Bronchial epithelial cell (primary cell): ENCODE measurements at regions not wholly inside any gene's neighbourhood (a gene's known extent, or its start where the extent isn't known, plus 50 kb on each side); places are given as distances from the start of the nearest gene placed in this dataset.
A peak's percentile ranks its signal among the peaks of the same experiment; 100 is the strongest.

Source experiments
- DNase-seq: peaks from one replicate; pipeline ENCODE4 v3.0.0-alpha.2; 2010; ENCODE audit warnings: low read depth
- FAIRE-seq: peaks from 2 replicates; lab custom pipeline; 2011; peaks lifted over from hg19 to GRCh38; lab: Jason Lieb, UNC
- H3K27me3 ChIP-seq: 2 replicates; pipeline ENCODE4 v1.5.1; 2011; ENCODE audit warnings: low read length; ENCODE audit not compliant: control insufficient read depth, insufficient read depth
- H3K36me3 ChIP-seq: 2 replicates; pipeline ENCODE4 v1.5.1; 2011; ENCODE audit warnings: low read length; ENCODE audit not compliant: control insufficient read depth, insufficient read depth
- H3K4me3 ChIP-seq: 2 replicates; pipeline ENCODE4 v1.5.1; 2011; ENCODE audit warnings: mild to moderate bottlenecking, low read depth, low read length, control low read depth
- CTCF ChIP-seq: IDR thresholded peaks from 2 replicates; pipeline ENCODE4 v1.5.1; 2011; ENCODE audit warnings: mild to moderate bottlenecking, moderate library complexity, low read length, control low read depth, inconsistent platforms; ENCODE audit not compliant: insufficient read depth, severe bottlenecking

- Histone ChIP-seq H3K4me3 (no peak overlapping the region), H3K36me3 (no peaks in the 10 kb centered on the region), H3K27me3 (no peaks in the 10 kb centered on the region)
- no peak for TF ChIP-seq CTCF
- no peak for DNase-seq
- FAIRE-seq, result no peak
Observed at GRCh38 chr20:12372557-12372956, 454.9 kb downstream of the BTBD3 start.

GRCh38 chr20:12375967-12376366 lies 458.3 kb downstream of the BTBD3 start:
- FAIRE-seq (no peak), DNase-seq (no peak)
- no peak for TF ChIP-seq CTCF

DNA sequence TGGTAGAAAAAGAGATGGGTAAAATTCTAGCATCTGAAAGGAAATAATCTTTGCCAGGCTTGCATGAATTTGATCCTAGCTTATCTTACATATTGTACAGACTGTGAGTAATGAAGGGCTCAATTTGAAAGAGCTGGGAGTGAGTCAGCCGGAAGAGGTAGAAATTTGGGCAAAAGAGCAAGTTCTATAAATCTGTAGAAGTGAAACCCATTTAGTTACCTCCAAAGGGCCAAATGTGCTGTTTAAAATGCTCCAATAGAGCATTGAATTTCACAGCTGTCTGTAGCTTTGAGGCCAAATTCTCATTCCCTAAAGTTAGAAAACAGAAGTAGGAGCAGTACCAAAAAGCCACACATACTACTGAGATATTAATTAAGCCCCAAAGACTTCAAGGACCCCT lies 466.1 kb downstream of the BTBD3 start:
- Histone ChIP-seq H3K4me3 (no peak overlapping the region), H3K36me3 (no peaks in the 10 kb centered on the region), H3K27me3 (no peaks in the 10 kb centered on the region)
- DNase-seq (peak; percentile 20), FAIRE-seq (no peak)
- no peak for TF ChIP-seq CTCF

More at GRCh38 chr20:12375967-12376366, 458.3 kb downstream of the BTBD3 start:
- H3K36me3 ChIP-seq, result no peaks in the 10 kb centered on the region
- H3K27me3 ChIP-seq, result no peaks in the 10 kb centered on the region
- H3K4me3 ChIP-seq, result no peak overlapping the region

- H3K36me3 ChIP-seq, result no peaks in the 10 kb centered on the region
- TF ChIP-seq CTCF, result no peak
- no peak overlapping the region for H3K4me3 ChIP-seq
- no peaks in the 10 kb centered on the region for H3K27me3 ChIP-seq
- DNase-seq (no peak), FAIRE-seq (no peak)
Observed at GRCh38 chr20:12386821-12387220, 469.1 kb downstream of the BTBD3 start.

GRCh38 chr20:12391099-12391498 lies 473.4 kb downstream of the BTBD3 start:
- FAIRE-seq (no peak), DNase-seq (no peak)
- no peak for TF ChIP-seq CTCF
- Histone ChIP-seq H3K36me3 (no peaks in the 10 kb centered on the region), H3K4me3 (no peak overlapping the region), H3K27me3 (no peaks in the 10 kb centered on the region)

DNA sequence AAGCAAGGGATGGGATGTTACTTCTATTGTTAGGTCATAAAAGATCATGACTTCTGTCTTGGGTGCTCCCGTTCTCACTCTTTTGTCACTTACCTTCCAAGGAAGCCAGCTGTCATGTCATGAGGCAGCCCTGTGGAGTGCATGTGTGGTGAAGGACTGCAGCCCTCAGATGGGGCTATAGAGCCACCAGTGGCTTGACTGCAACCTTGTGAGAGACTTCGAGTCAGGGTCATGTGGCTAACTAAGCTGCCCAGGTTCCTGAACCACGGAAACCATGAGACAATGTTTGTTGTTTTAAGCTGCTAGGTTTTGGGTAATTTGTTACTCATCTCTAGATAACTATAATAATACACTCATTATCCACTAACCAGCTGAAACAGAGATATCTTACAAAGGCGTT lies 477.1 kb downstream of the BTBD3 start:
- no peak for TF ChIP-seq CTCF
- Histone ChIP-seq H3K27me3 (no peaks in the 10 kb centered on the region), H3K4me3 (no peak overlapping the region), H3K36me3 (no peaks in the 10 kb centered on the region)
- FAIRE-seq, result no peak
- peak; percentile 15 for DNase-seq
